B cell (primary cell): ENCODE measurements at regions not wholly inside any gene's neighbourhood (a gene's known extent, or its start where the extent isn't known, plus 50 kb on each side); places are given as distances from the start of the nearest gene placed in this dataset.

Experiments used
- ATAC-seq: fragments of 200-7000 bp; cut with Tn5 transposase; one replicate; pipeline ENCODE4 v1.10.0; 2021; ENCODE audit warnings: low read depth, mild to moderate bottlenecking, moderate number of reproducible peaks, moderate library complexity
- CTCF ChIA-PET: fragments of 350-600 bp; sonication (Branson Sonifier 250); formaldehyde crosslinking; loops from one replicate; lab custom pipeline; 2021; ENCODE audit warnings: antibody characterized with exemption, inconsistent platforms; lab: Charles Lee
- POLR2A ChIA-PET: fragments of 350-600 bp; sonication (Branson Sonifier 250); formaldehyde crosslinking; loops from one replicate; lab custom pipeline; 2021; ENCODE audit warnings: antibody characterized with exemption; lab: Charles Lee
- DNase-seq: peaks from one replicate; pipeline ENCODE4 v3.0.0; 2013
- H2AFZ ChIP-seq: 2 replicates; pipeline ENCODE4 v1.6.1; 2012; ENCODE audit warnings: mild to moderate bottlenecking, low read depth, low read length; ENCODE audit not compliant: insufficient read depth, poor library complexity, severe bottlenecking
- H3K27ac ChIP-seq, 2 donors: 1 replicate in 1 of 2; 2 replicates in 1 of 2; pipeline ENCODE4 v1.5.1; 2012 to 2013; ENCODE audit warnings: low read length in 2 of 2, mild to moderate bottlenecking in 2 of 2, moderate library complexity in 1 of 2
- H3K27me3 ChIP-seq, 4 experiments: fragments of 200-600 bp in 1 of 4; sonication (generic) in 1 of 4; replicated peaks in 1 of 4; 1 replicate in 2 of 4; 2 replicates in 2 of 4; pipeline versions ENCODE4 v1.6.1 to v1.7.0; 2013 to 2016; ENCODE audit warnings: low read length in 3 of 4, mild to moderate bottlenecking in 2 of 4, mixed read lengths in 1 of 4, moderate library complexity in 1 of 4; ENCODE audit not compliant: insufficient read depth in 4 of 4, control insufficient read depth in 3 of 4; ENCODE audit errors: control extremely low read depth in 1 of 4
- H3K36me3 ChIP-seq, 2 experiments: replicated peaks in 1 of 2; 1 replicate in 1 of 2; 2 replicates in 1 of 2; pipeline versions ENCODE4 v1.6.1 to v1.7.1; 2013; ENCODE audit warnings: low read length in 1 of 2; ENCODE audit not compliant: insufficient read depth in 2 of 2, control insufficient read depth in 1 of 2; ENCODE audit errors: control extremely low read depth in 1 of 2, extremely low read depth in 1 of 2
- H3K4me1 ChIP-seq, 2 donors: fragments of 200-600 bp in 1 of 2; sonication (generic) in 1 of 2; 1 replicate in 1 of 2; 2 replicates in 1 of 2; pipeline versions ENCODE4 v1.5.1 to v1.6.1; 2013 to 2017; ENCODE audit warnings: low read length in 2 of 2; ENCODE audit not compliant: control insufficient read depth in 2 of 2, insufficient read depth in 2 of 2
- H3K4me2 ChIP-seq: replicated peaks from 2 replicates; pipeline ENCODE3; 2012; ENCODE audit warnings: mild to moderate bottlenecking, low read depth, low read length; ENCODE audit not compliant: poor library complexity, severe bottlenecking
- H3K4me3 ChIP-seq, 5 experiments: fragments of 200-600 bp in 1 of 5; sonication (generic) in 1 of 5; 1 replicate in 3 of 5; 2 replicates in 2 of 5; pipeline versions ENCODE4 v1.5.1 to v1.7.0; 2011 to 2016; ENCODE audit warnings: low read length in 4 of 5, mild to moderate bottlenecking in 4 of 5, low read depth in 2 of 5, control low read depth in 1 of 5, moderate library complexity in 1 of 5; ENCODE audit not compliant: insufficient read depth in 1 of 5; ENCODE audit errors: control extremely low read depth in 1 of 5, extremely low read depth in 1 of 5
- H3K79me2 ChIP-seq: fragments of 200-600 bp; sonication (generic); one replicate; pipeline ENCODE4 v1.6.0; 2016; ENCODE audit warnings: low read length; ENCODE audit not compliant: control insufficient read depth, insufficient read depth
- H3K9ac ChIP-seq: fragments of 200-600 bp; sonication (generic); 2 replicates; pipeline ENCODE4 v1.6.1; 2017; ENCODE audit warnings: mild to moderate bottlenecking, low read length, moderate library complexity
- H3K9me3 ChIP-seq, 3 donors: one replicate each; pipeline versions ENCODE4 v1.6.1 to v1.7.1; 2013; ENCODE audit warnings: low read length in 2 of 3; ENCODE audit not compliant: control insufficient read depth in 2 of 3, insufficient read depth in 1 of 3; ENCODE audit errors: control extremely low read depth in 1 of 3
- H4K20me1 ChIP-seq: 2 replicates; pipeline ENCODE4 v1.6.0; 2012; ENCODE audit warnings: mild to moderate bottlenecking, low read length; ENCODE audit not compliant: insufficient read depth, control insufficient read depth, poor library complexity, severe bottlenecking
- H3K27ac Mint-ChIP-seq: one replicate; pipeline ENCODE4 v1.8.0; 2021; ENCODE audit warnings: mixed read lengths
- H3K27me3 Mint-ChIP-seq: one replicate; pipeline ENCODE4 v1.8.0; 2021; ENCODE audit warnings: mixed read lengths
- H3K4me1 Mint-ChIP-seq: one replicate; pipeline ENCODE4 v1.8.0; 2021; ENCODE audit warnings: mixed read lengths
- H3K4me3 Mint-ChIP-seq: one replicate; pipeline ENCODE4 v1.8.0; 2021; ENCODE audit warnings: mixed read lengths
- H3K9me3 Mint-ChIP-seq: one replicate; pipeline ENCODE4 v1.8.0; 2022; ENCODE audit warnings: mixed read lengths; ENCODE audit not compliant: insufficient read depth
- CTCF ChIP-seq: fragments of 200-600 bp; IDR thresholded peaks from one replicate; pipeline ENCODE4 v1.8.0; 2022; ENCODE audit warnings: antibody characterized with exemption, mild to moderate bottlenecking
- EZH2 ChIP-seq: IDR thresholded peaks from 2 replicates; pipeline ENCODE4 v1.6.1; 2012; ENCODE audit warnings: borderline replicate concordance, low read depth, mild to moderate bottlenecking, moderate library complexity, low read length; ENCODE audit not compliant: insufficient read depth, poor library complexity, severe bottlenecking
- WGBS: methylation state at CpG from one replicate; pipeline ENCODE4 v1.1.5; 2013; ENCODE audit warnings: missing lambda C conversion rate; ENCODE audit not compliant: insufficient coverage; 5-methylcytosine and 5-hydroxymethylcytosine counted together
- intact Hi-C: fragments of 100-400 bp; cut with micrococcal nuclease; formaldehyde crosslinking; loops from one replicate; pipeline ENCODE4 v1.10.0; 2022

GRCh38 chr20:39095870-39096269, 133.7 kb downstream of the DHX35 start:
- WGBS = 100% methylated on average over 1 of the region's 1 CpG
- Mint-ChIP-seq H3K4me1 (no peaks in the 10 kb centered on the region), H3K4me3 (no peak overlapping the region), H3K27me3 (peaks cover 37% of the 10 kb centered on the region), H3K27ac (no peak overlapping the region), H3K9me3 (no peaks in the 10 kb centered on the region)
- intact Hi-C loops = no loop called here
- TF ChIP-seq EZH2 (no peak), CTCF (no peak)
- no peak overlapping the region for H3K4me3 ChIP-seq
- H3K27me3 ChIP-seq = peaks cover 0 to 16% (median 1%) of the 10 kb centered on the region in 4 experiments
- H4K20me1 ChIP-seq = no peaks in the 10 kb centered on the region
- no peak overlapping the region for H3K9ac ChIP-seq
- H3K27ac ChIP-seq = no peak overlapping the region
- no peaks in the 10 kb centered on the region for H3K4me1 ChIP-seq
- H2AFZ ChIP-seq = no peak overlapping the region
- ATAC-seq = no peak
- no peaks in the 10 kb centered on the region for H3K9me3 ChIP-seq
- no peaks in the 10 kb centered on the region for H3K79me2 ChIP-seq
- DNase-seq = no peak
- no peak overlapping the region for H3K4me2 ChIP-seq
- H3K36me3 ChIP-seq = no peaks in the 10 kb centered on the region
- ChIA-PET POLR2A (no interaction called here), CTCF (no interaction called here)

- DNase-seq (no peak), ATAC-seq (no peak)
- H3K4me1 Mint-ChIP-seq = no peaks in the 10 kb centered on the region
- no CpG with 5 or more reads among the region's 1 CpG for WGBS
- Histone ChIP-seq H3K4me2 (no peak overlapping the region), H3K4me3 (no peak overlapping the region), H3K27ac (no peak overlapping the region), H3K4me1 (no peaks in the 10 kb centered on the region), H3K79me2 (no peaks in the 10 kb centered on the region), H3K9me3 (no peaks in the 10 kb centered on the region), H2AFZ (no peak overlapping the region), H3K9ac (no peak overlapping the region), H3K36me3 (no peaks in the 10 kb centered on the region), H3K27me3 (peaks cover 0 to 13% (median 1%) of the 10 kb centered on the region in 4 experiments), H4K20me1 (no peaks in the 10 kb centered on the region)
- H3K27ac Mint-ChIP-seq = no peak overlapping the region
- no peak overlapping the region for H3K4me3 Mint-ChIP-seq
- CTCF ChIA-PET = no interaction called here
- H3K9me3 Mint-ChIP-seq = no peaks in the 10 kb centered on the region
- intact Hi-C loops = no loop called here
- peaks cover 30% of the 10 kb centered on the region for H3K27me3 Mint-ChIP-seq
- POLR2A ChIA-PET = no interaction called here
- no peak for TF ChIP-seq EZH2
- TF ChIP-seq CTCF = no peak
These were observed 132.2 kb downstream of the DHX35 start for GRCh38 chr20:39094391-39094790.
